Choroid plexus epithelial cell (primary cell): ENCODE measurements at regions not wholly inside any gene's neighbourhood (a gene's known extent, or its start where the extent isn't known, plus 50 kb on each side); places are given as distances from the start of the nearest gene placed in this dataset.
"Not testable (repeated sequence)": the region's sequence is repeated elsewhere in the genome, so short reads cannot be mapped to it uniquely, and the experiment has no call there.

ENCODE experiments used
- DNase-seq: peaks from one replicate; pipeline ENCODE4 v3.0.0-alpha.2; 2010; ENCODE audit warnings: low read depth
- H3K4me3 ChIP-seq: 2 replicates; pipeline ENCODE4 v1.5.1; 2011; ENCODE audit warnings: low read depth, mild to moderate bottlenecking, control low read depth, low read length, moderate library complexity
- CTCF ChIP-seq: conservative IDR thresholded peaks from 2 replicates; pipeline ENCODE4 v1.5.1; 2011; ENCODE audit warnings: low read depth, mild to moderate bottlenecking, control low read depth, inconsistent platforms, low read length, moderate library complexity

GRCh38 chr17:77049440-77049839 is 91.3 kb upstream of the SEC14L1 start:
- TF ChIP-seq CTCF = no peak
- H3K4me3 ChIP-seq = no peak overlapping the region
- DNase-seq = no peak

DNA sequence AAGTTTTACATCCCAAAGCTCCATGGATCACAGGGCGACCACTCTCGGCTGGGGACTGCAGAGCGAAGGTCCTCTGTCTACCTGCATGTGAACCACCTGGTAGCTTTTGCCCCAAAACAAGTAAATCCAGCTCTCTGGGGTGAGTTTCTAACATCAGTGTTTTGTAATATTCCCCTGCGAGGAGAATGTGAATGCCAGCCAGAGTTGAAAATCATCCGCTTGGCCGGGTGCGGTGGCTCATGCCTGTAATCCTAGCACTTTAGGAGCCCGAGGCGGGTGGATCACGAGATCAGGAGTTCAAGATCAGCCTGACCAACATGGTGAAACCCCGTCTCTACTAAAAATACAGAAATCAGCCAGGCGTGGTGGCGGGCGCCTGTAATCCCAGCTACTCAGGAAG is 89.9 kb upstream of the SEC14L1 start:
- DNase-seq, H3K4me3 ChIP-seq: not testable (repeated sequence)

GRCh38 chr17:77054936-77055335 is 85.8 kb upstream of the SEC14L1 start:
- no peak for TF ChIP-seq CTCF
- DNase-seq = no peak
- H3K4me3 ChIP-seq = no peak overlapping the region

- no peak for TF ChIP-seq CTCF
- DNase-seq = no peak
- no peak overlapping the region for H3K4me3 ChIP-seq
Observed at GRCh38 chr17:77055453-77055852, 85.3 kb upstream of the SEC14L1 start.

GRCh38 chr17:77058016-77058415 is 82.8 kb upstream of the SEC14L1 start:
- TF ChIP-seq CTCF = no peak
- no peak overlapping the region for H3K4me3 ChIP-seq
- no peak for DNase-seq

DNA sequence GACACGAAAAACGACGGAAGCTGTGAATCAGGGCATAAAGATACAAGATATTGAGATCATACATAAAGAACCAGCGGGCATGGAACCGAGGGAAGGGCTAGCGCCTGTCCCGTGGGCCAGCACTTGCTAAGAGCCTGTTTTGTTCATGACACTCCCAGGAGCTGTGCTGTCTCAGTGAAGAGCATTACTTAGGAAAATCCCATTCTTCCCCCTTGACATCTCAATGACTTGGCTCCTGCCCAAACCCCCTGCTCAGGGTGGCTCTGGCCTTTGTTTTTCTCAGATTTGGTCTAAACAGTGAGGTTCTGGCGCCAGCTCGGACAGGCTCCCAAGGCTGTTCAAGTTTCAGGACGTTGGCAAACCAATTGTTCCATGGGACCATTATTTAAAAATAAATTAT is 79.1 kb upstream of the SEC14L1 start:
- no peak for TF ChIP-seq CTCF
- no peak overlapping the region for H3K4me3 ChIP-seq
- no peak for DNase-seq

DNA sequence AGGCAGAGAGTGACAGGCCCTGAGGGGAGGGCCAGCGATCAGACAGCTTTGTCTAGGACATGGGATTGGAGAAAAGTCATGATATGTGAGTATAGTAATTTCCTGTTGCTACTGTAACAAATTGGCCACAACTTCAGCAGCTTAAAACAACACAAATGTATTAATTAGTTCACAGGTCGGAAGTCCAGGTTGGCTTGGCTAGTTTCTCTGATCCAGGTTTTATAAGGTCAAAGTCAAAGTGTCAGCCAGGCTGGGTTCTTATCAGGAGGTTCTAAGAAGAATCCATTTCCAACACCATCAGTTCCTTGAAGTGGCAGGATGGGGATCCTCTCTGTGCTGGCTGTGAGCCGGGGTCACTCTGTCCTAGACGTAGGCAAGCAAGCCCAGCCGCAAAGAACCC is 76.2 kb upstream of the SEC14L1 start:
- no peak overlapping the region for H3K4me3 ChIP-seq
- DNase-seq = no peak
- TF ChIP-seq CTCF = no peak

- DNase-seq = no peak
- no peak overlapping the region for H3K4me3 ChIP-seq
- TF ChIP-seq CTCF = no peak
Observed at GRCh38 chr17:77066165-77066564, 74.6 kb upstream of the SEC14L1 start.
